ENCODE measurements at regions not wholly inside any gene's neighbourhood (a gene's known extent, or its start where the extent isn't known, plus 50 kb on each side); places are given as distances from the start of the nearest gene placed in this dataset.
"Not testable (repeated sequence)": the region's sequence is repeated elsewhere in the genome, so short reads cannot be mapped to it uniquely, and the experiment has no call there.

DNA sequence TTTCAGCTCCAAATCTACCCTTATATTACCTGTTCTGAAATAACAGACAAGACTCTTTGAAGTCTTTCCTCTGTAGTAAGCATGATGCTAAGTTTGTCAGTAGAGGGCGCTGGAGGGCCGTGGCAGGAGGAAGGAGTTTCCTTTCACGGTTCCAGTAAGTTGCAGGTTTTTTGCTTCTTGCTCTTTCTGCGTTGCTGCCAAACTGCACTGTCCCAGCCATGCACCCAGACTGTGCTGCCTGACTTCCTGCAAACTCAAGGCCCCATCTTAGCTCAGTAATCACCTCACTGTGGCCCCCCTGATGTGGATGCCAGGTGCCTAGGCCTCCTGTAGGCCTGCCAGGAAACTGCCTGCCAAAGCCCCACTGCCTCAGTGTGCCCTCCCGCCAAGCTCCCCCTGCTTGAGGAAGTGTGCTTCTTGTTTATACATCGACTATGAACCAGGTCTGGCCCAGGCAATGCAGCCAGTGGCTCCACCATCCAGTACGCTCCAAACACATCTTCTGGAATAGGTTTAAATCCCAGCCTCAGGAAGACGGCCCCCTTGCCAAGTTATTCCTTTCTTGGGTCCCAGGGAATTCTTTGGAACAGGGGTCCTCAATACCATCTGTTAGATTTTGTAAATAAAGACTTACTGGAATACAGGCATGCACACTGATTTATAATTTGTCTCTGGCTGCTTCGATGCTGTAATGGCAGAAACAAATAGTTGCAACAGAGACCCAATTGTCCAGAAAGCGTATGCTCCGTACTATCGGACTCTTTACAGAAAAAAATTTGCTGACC lies 193.7 kb upstream of the LRIG3 start:
- ChIA-PET CTCF (interaction anchor here (0.6 to 5.6 kb wide), 36 partner anchors 10 to 1161 kb away, joined by 3 to 68 read pairs (median 3); no protein-coding TSS in a partner anchor), POLR2A (no interaction called here)
- no peaks in the 10 kb centered on the region for H3K9me3 ChIP-seq (ENCODE audit: control insufficient read depth, insufficient read depth, low read depth, low read length)
- TF ChIP-seq ZNF654 (tag by site-specific recombination; IDR thresholded peaks at IDR 0.05; ENCODE audit: low read depth) (peak; percentile 93), ZNF23 (tag by site-specific recombination; IDR thresholded peaks at IDR 0.05; ENCODE audit: borderline replicate concordance) (no peak), ZIC2 (tag by site-specific recombination; IDR thresholded peaks at IDR 0.05) (peak; percentile 24; the same call in 1 of the 2 replicates), ZNF785 (tag by site-specific recombination; IDR thresholded peaks at IDR 0.05) (no peak), ZNF121 (tag by site-specific recombination; IDR thresholded peaks at IDR 0.05) (0 out of 2 replicates have a peak, but pooled peaks have one; percentile 24)
- TF ChIP-seq, protein P1, sequence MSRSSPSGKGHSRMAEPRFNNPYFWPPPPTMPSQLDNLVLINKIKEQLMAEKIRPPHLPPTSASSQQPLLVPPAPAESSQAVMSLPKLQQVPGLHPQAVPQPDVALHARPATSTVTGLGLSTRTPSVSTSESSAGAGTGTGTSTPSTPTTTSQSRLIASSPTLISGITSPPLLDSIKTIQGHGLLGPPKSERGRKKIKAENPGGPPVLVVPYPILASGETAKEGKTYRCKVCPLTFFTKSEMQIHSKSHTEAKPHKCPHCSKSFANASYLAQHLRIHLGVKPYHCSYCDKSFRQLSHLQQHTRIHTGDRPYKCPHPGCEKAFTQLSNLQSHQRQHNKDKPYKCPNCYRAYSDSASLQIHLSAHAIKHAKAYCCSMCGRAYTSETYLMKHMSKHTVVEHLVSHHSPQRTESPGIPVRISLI (tag by site-specific recombination; IDR thresholded peaks at IDR 0.05), result no peak
- TF ChIP-seq, protein P2, sequence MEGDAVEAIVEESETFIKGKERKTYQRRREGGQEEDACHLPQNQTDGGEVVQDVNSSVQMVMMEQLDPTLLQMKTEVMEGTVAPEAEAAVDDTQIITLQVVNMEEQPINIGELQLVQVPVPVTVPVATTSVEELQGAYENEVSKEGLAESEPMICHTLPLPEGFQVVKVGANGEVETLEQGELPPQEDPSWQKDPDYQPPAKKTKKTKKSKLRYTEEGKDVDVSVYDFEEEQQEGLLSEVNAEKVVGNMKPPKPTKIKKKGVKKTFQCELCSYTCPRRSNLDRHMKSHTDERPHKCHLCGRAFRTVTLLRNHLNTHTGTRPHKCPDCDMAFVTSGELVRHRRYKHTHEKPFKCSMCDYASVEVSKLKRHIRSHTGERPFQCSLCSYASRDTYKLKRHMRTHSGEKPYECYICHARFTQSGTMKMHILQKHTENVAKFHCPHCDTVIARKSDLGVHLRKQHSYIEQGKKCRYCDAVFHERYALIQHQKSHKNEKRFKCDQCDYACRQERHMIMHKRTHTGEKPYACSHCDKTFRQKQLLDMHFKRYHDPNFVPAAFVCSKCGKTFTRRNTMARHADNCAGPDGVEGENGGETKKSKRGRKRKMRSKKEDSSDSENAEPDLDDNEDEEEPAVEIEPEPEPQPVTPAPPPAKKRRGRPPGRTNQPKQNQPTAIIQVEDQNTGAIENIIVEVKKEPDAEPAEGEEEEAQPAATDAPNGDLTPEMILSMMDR (tag by site-specific recombination; IDR thresholded peaks at IDR 0.05), result peak; percentile 75
- TF ChIP-seq, protein P3, sequence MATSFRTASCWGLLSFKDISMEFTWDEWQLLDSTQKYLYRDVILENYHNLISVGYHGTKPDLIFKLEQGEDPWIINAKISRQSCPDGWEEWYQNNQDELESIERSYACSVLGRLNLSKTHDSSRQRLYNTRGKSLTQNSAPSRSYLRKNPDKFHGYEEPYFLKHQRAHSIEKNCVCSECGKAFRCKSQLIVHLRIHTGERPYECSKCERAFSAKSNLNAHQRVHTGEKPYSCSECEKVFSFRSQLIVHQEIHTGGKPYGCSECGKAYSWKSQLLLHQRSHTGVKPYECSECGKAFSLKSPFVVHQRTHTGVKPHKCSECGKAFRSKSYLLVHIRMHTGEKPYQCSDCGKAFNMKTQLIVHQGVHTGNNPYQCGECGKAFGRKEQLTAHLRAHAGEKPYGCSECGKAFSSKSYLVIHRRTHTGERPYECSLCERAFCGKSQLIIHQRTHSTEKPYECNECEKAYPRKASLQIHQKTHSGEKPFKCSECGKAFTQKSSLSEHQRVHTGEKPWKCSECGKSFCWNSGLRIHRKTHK (tag by site-specific recombination; IDR thresholded peaks at IDR 0.05), result no peak
- H3K27ac ChIP-seq (ENCODE audit: extremely low read depth, low read depth, low read length), result no peak overlapping the region
- H3K4me3 ChIP-seq (ENCODE audit: low read depth, low read length), result no peak overlapping the region
- H3K36me3 ChIP-seq (ENCODE audit: control insufficient read depth in 2 of 2, insufficient read depth in 1 of 2, low read length in 2 of 2), result no peaks in the 10 kb centered on the region
- H3K4me1 ChIP-seq (ENCODE audit: control insufficient read depth, insufficient read depth, low read length), result no peaks in the 10 kb centered on the region

DNA sequence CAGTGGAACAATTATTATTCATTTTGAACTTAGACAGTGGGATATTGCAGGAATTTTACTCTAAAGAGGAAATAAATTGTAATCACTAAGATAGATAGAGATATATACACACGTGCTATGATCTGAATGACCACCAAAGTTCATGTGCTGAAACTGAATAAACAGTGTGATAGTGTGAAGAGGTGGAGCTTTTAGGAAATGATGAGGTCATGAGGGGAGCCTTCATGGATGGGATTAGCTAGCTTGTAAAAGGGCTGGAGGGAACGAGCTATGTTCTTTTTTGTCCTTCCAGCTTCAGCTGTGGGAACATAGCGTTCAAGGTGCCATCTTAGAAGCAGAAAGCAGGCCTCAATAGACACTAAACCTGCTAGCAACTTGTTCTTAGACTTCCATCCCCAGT lies 191.5 kb upstream of the LRIG3 start:
- no peak overlapping the region for H3K27ac ChIP-seq (ENCODE audit: extremely low read depth, low read depth, low read length)
- TF ChIP-seq, protein P4, sequence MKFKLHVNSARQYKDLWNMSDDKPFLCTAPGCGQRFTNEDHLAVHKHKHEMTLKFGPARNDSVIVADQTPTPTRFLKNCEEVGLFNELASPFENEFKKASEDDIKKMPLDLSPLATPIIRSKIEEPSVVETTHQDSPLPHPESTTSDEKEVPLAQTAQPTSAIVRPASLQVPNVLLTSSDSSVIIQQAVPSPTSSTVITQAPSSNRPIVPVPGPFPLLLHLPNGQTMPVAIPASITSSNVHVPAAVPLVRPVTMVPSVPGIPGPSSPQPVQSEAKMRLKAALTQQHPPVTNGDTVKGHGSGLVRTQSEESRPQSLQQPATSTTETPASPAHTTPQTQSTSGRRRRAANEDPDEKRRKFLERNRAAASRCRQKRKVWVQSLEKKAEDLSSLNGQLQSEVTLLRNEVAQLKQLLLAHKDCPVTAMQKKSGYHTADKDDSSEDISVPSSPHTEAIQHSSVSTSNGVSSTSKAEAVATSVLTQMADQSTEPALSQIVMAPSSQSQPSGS (tag by site-specific recombination; IDR thresholded peaks at IDR 0.05; ENCODE audit: low read depth), result peak; percentile 69
- TF ChIP-seq, protein P5, sequence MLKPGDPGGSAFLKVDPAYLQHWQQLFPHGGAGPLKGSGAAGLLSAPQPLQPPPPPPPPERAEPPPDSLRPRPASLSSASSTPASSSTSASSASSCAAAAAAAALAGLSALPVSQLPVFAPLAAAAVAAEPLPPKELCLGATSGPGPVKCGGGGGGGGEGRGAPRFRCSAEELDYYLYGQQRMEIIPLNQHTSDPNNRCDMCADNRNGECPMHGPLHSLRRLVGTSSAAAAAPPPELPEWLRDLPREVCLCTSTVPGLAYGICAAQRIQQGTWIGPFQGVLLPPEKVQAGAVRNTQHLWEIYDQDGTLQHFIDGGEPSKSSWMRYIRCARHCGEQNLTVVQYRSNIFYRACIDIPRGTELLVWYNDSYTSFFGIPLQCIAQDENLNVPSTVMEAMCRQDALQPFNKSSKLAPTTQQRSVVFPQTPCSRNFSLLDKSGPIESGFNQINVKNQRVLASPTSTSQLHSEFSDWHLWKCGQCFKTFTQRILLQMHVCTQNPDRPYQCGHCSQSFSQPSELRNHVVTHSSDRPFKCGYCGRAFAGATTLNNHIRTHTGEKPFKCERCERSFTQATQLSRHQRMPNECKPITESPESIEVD (tag by site-specific recombination; IDR thresholded peaks at IDR 0.05), result no peak
- no peak for TF ChIP-seq ZBTB7A (tag by site-specific recombination; IDR thresholded peaks at IDR 0.05; ENCODE audit: low read depth)
- no peak for TF ChIP-seq ZNF585B (tag by site-specific recombination; IDR thresholded peaks at IDR 0.05)
- TF ChIP-seq ZNF530 (tag by site-specific recombination; IDR thresholded peaks at IDR 0.05; ENCODE audit: low read depth), result no peak
- no peak for TF ChIP-seq MZF1 (tag by site-specific recombination; IDR thresholded peaks at IDR 0.05; ENCODE audit: borderline replicate concordance)
- TF ChIP-seq, protein P6, sequence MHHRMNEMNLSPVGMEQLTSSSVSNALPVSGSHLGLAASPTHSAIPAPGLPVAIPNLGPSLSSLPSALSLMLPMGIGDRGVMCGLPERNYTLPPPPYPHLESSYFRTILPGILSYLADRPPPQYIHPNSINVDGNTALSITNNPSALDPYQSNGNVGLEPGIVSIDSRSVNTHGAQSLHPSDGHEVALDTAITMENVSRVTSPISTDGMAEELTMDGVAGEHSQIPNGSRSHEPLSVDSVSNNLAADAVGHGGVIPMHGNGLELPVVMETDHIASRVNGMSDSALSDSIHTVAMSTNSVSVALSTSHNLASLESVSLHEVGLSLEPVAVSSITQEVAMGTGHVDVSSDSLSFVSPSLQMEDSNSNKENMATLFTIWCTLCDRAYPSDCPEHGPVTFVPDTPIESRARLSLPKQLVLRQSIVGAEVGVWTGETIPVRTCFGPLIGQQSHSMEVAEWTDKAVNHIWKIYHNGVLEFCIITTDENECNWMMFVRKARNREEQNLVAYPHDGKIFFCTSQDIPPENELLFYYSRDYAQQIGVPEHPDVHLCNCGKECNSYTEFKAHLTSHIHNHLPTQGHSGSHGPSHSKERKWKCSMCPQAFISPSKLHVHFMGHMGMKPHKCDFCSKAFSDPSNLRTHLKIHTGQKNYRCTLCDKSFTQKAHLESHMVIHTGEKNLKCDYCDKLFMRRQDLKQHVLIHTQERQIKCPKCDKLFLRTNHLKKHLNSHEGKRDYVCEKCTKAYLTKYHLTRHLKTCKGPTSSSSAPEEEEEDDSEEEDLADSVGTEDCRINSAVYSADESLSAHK (tag by site-specific recombination; IDR thresholded peaks at IDR 0.05), result no peak
- H3K9me3 ChIP-seq (ENCODE audit: control insufficient read depth, insufficient read depth, low read depth, low read length), result no peaks in the 10 kb centered on the region
- ChIA-PET CTCF (interaction anchor here (0.7 to 2.8 kb wide), 4 partner anchors 39 to 571 kb away, joined by 3 to 20 read pairs (median 12); no protein-coding TSS in a partner anchor), POLR2A (interaction anchor here (0.5 kb wide), 1 partner anchor 586 kb away, joined by 3 read pairs; no protein-coding TSS in a partner anchor)
- H3K4me3 ChIP-seq (ENCODE audit: low read depth, low read length), result no peak overlapping the region
- H3K36me3 ChIP-seq (ENCODE audit: control insufficient read depth in 2 of 2, insufficient read depth in 1 of 2, low read length in 2 of 2), result no peaks in the 10 kb centered on the region
- no peaks in the 10 kb centered on the region for H3K4me1 ChIP-seq (ENCODE audit: control insufficient read depth, insufficient read depth, low read length)

DNA sequence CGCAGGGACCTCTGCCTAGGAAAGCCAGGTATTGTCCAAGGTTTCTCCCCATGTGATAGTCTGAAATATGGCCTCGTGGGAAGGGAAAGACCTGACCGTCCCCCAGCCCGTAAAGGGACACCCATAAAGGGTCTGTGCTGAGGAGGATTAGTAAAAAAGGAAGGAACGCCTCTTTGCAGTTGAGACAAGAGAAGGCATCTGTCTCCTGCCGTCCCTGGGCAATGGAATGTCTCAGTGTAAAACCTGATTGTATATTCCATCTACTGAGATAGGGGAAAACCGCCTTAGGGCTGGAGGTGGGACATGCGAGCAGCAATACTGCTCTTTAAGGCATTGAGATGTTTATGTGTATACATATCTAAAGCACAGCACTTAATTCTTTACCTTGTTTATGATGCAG lies 188.2 kb upstream of the LRIG3 start:
- H3K9me3 ChIP-seq (ENCODE audit: control insufficient read depth, insufficient read depth, low read depth, low read length); POLR2A ChIA-PET; H3K27ac ChIP-seq (ENCODE audit: extremely low read depth, low read depth, low read length); H3K36me3 ChIP-seq (ENCODE audit: control insufficient read depth in 2 of 2, insufficient read depth in 1 of 2, low read length in 2 of 2); H3K4me3 ChIP-seq (ENCODE audit: low read depth, low read length); CTCF ChIA-PET; H3K4me1 ChIP-seq (ENCODE audit: control insufficient read depth, insufficient read depth, low read length): not testable (repeated sequence)
